ENCODE measurements at regions not wholly inside any gene's neighbourhood (a gene's known extent, or its start where the extent isn't known, plus 50 kb on each side); places are given as distances from the start of the nearest gene placed in this dataset.
A peak's percentile ranks its signal among the peaks of the same experiment; 100 is the strongest.

GRCh38 chr9:2923766-2924379, 80.0 kb upstream of the PUM3 start:
- Histone ChIP-seq H3K4me1 (ENCODE audit: control insufficient read depth, insufficient read depth, low read length) (0 out of 2 replicates have a peak, but pooled peaks cover 2% of the 10 kb centered on the region), H3K9me3 (ENCODE audit: control insufficient read depth, insufficient read depth, low read depth, low read length) (no peaks in the 10 kb centered on the region), H3K36me3 (ENCODE audit: control insufficient read depth in 2 of 2, insufficient read depth in 1 of 2, low read length in 2 of 2) (no peaks in the 10 kb centered on the region), H3K4me3 (ENCODE audit: low read depth, low read length) (no peak overlapping the region), H3K27ac (ENCODE audit: extremely low read depth, low read depth, low read length) (no peak overlapping the region)
- peak; percentile 53; the same call in 1 of the 2 replicates for TF ChIP-seq ZNF600 (tag by site-specific recombination; IDR thresholded peaks at IDR 0.05)
- no peak for TF ChIP-seq PBX3 (CRISPR knock-in tag; IDR thresholded peaks at IDR 0.05)
- peak; percentile 52; the same call in 1 of the 2 replicates for TF ChIP-seq PRDM4 (tag by site-specific recombination; IDR thresholded peaks at IDR 0.05)
- no peak for TF ChIP-seq ZNF223 (tag by site-specific recombination; IDR thresholded peaks at IDR 0.05)
- TF ChIP-seq REPIN1 (tag by site-specific recombination; IDR thresholded peaks at IDR 0.05; ENCODE audit: low read depth) = no peak
- TF ChIP-seq FEZF1 (tag by site-specific recombination; IDR thresholded peaks at IDR 0.05) = peak; percentile 42
- no peak for TF ChIP-seq ZNF266 (tag by site-specific recombination; IDR thresholded peaks at IDR 0.05; ENCODE audit: low read depth)
- TF ChIP-seq REST (tag by site-specific recombination; IDR thresholded peaks at IDR 0.05) = peak; percentile 89
- TF ChIP-seq ZNF626 (tag by site-specific recombination; IDR thresholded peaks at IDR 0.05) = no peak
- peak; percentile 49 for TF ChIP-seq SCRT2 (tag by site-specific recombination; IDR thresholded peaks at IDR 0.05)
- no peak for TF ChIP-seq ZNF513 (tag by site-specific recombination; IDR thresholded peaks at IDR 0.05)
- no peak for TF ChIP-seq HOXA7 (CRISPR knock-in tag; IDR thresholded peaks at IDR 0.05; ENCODE audit: borderline replicate concordance)
- ChIA-PET POLR2A (no interaction called here), CTCF (interaction anchor here (0.7 to 1.2 kb wide), 3 partner anchors 53 to 79 kb away, joined by 3 to 5 read pairs (median 3); no protein-coding TSS in a partner anchor)

- H3K27ac ChIP-seq (ENCODE audit: extremely low read depth, low read depth, low read length) = no peak overlapping the region
- H3K36me3 ChIP-seq (ENCODE audit: control insufficient read depth in 2 of 2, insufficient read depth in 1 of 2, low read length in 2 of 2) = no peaks in the 10 kb centered on the region
- no peaks in the 10 kb centered on the region for H3K9me3 ChIP-seq (ENCODE audit: control insufficient read depth, insufficient read depth, low read depth, low read length)
- H3K4me3 ChIP-seq (ENCODE audit: low read depth, low read length) = no peak overlapping the region
- 0 out of 2 replicates have a peak, but pooled peaks cover 2% of the 10 kb centered on the region for H3K4me1 ChIP-seq (ENCODE audit: control insufficient read depth, insufficient read depth, low read length)
- POLR2A ChIA-PET = no interaction called here
- CTCF ChIA-PET = no interaction called here
- TF ChIP-seq ZNF211 (tag by site-specific recombination; IDR thresholded peaks at IDR 0.05; ENCODE audit: low read depth) (no peak), HIC1 (tag by site-specific recombination; IDR thresholded peaks at IDR 0.05) (no peak), ZNF837 (tag by site-specific recombination; IDR thresholded peaks at IDR 0.05) (no peak), ZBTB44 (tag by site-specific recombination; IDR thresholded peaks at IDR 0.05) (no peak), ZNF571 (tag by site-specific recombination; IDR thresholded peaks at IDR 0.05) (no peak), ZNF48 (tag by site-specific recombination; IDR thresholded peaks at IDR 0.05) (no peak), ZNF791 (tag by site-specific recombination; IDR thresholded peaks at IDR 0.05) (no peak), GLIS2 (tag by site-specific recombination; IDR thresholded peaks at IDR 0.05) (no peak), ZNF140 (tag by site-specific recombination; IDR thresholded peaks at IDR 0.05) (no peak), ZNF292 (tag by site-specific recombination; IDR thresholded peaks at IDR 0.05; ENCODE audit: borderline replicate concordance, low read depth) (no peak), OSR2 (tag by site-specific recombination; IDR thresholded peaks at IDR 0.05) (no peak)
Measured at GRCh38 chr9:2919347-2919746, 75.5 kb upstream of the PUM3 start.

Data from HEK293 (cell line).